Mesenchymal stem cell (in vitro differentiated cells and primary cell): ENCODE measurements at regions not wholly inside any gene's neighbourhood (a gene's known extent, or its start where the extent isn't known, plus 50 kb on each side); places are given as distances from the start of the nearest gene placed in this dataset.

Experiments used
- DNase-seq: peaks from one replicate; pipeline ENCODE4 v3.0.0-alpha.2; 2013
- H2AFZ ChIP-seq: one replicate; pipeline ENCODE4 v1.6.1; 2013; ENCODE audit warnings: low read depth, mild to moderate bottlenecking, control low read depth, inconsistent platforms, low read length, moderate library complexity
- H2AK5ac ChIP-seq: 2 replicates; pipeline ENCODE4 v1.6.1; 2013; ENCODE audit warnings: low read length, moderate library complexity, mild to moderate bottlenecking, inconsistent platforms; ENCODE audit not compliant: severe bottlenecking
- H2BK120ac ChIP-seq: one replicate; pipeline ENCODE4 v1.6.1; 2013; ENCODE audit warnings: low read depth, mild to moderate bottlenecking, inconsistent platforms, low read length, moderate library complexity
- H2BK12ac ChIP-seq, 2 experiments: one replicate each; pipeline ENCODE4 v1.6.1; 2013; ENCODE audit warnings: inconsistent platforms in 2 of 2, low read length in 2 of 2, mild to moderate bottlenecking in 2 of 2, moderate library complexity in 2 of 2, control low read depth in 1 of 2
- H2BK15ac ChIP-seq: one replicate; pipeline ENCODE4 v1.6.1; 2013; ENCODE audit warnings: mild to moderate bottlenecking, low read depth, inconsistent platforms; ENCODE audit not compliant: poor library complexity, severe bottlenecking
- H2BK5ac ChIP-seq: 2 replicates; pipeline ENCODE4 v1.6.1; 2013; ENCODE audit warnings: low read depth, mild to moderate bottlenecking, low read length, control low read depth, inconsistent platforms; ENCODE audit not compliant: poor library complexity, severe bottlenecking
- H3K14ac ChIP-seq, 2 experiments: one replicate each; pipeline ENCODE4 v1.6.1; 2013; ENCODE audit warnings: inconsistent platforms in 2 of 2, low read length in 2 of 2, control low read depth in 1 of 2, mild to moderate bottlenecking in 1 of 2, moderate library complexity in 1 of 2
- H3K18ac ChIP-seq, 2 experiments: one replicate each; pipeline ENCODE4 v1.6.1; 2013; ENCODE audit warnings: inconsistent platforms in 2 of 2, low read length in 2 of 2, control low read depth in 1 of 2, low read depth in 1 of 2, mild to moderate bottlenecking in 1 of 2
- H3K23ac ChIP-seq, 2 experiments: one replicate each; pipeline ENCODE4 v1.6.1; 2013; ENCODE audit warnings: inconsistent platforms in 2 of 2, low read length in 2 of 2, mild to moderate bottlenecking in 2 of 2, moderate library complexity in 2 of 2, control low read depth in 1 of 2
- H3K27ac ChIP-seq: 2 replicates; pipeline ENCODE4 v1.5.1; 2013; ENCODE audit warnings: mild to moderate bottlenecking, moderate library complexity, low read length, control low read depth, inconsistent platforms; ENCODE audit not compliant: poor library complexity, severe bottlenecking
- H3K27me3 ChIP-seq, 2 experiments: 2 replicates each; pipeline versions ENCODE4 v1.6.1 to v1.7.0; 2013; ENCODE audit warnings: low read length in 2 of 2, mild to moderate bottlenecking in 2 of 2, moderate library complexity in 2 of 2, control low read depth in 1 of 2, inconsistent platforms in 1 of 2; ENCODE audit not compliant: control insufficient read depth in 1 of 2, insufficient read depth in 1 of 2
- H3K36me3 ChIP-seq, 2 experiments: 2 replicates each; pipeline versions ENCODE4 v1.6.1 to v1.7.0; 2013; ENCODE audit warnings: low read length in 2 of 2, control low read depth in 1 of 2, inconsistent platforms in 1 of 2, low read depth in 1 of 2, mild to moderate bottlenecking in 1 of 2; ENCODE audit not compliant: insufficient read depth in 2 of 2, control insufficient read depth in 1 of 2
- H3K4ac ChIP-seq, 2 experiments: one replicate each; pipeline ENCODE4 v1.6.1; 2013; ENCODE audit warnings: inconsistent platforms in 2 of 2, low read length in 2 of 2, mild to moderate bottlenecking in 2 of 2, moderate library complexity in 2 of 2, control low read depth in 1 of 2, low read depth in 1 of 2
- H3K4me1 ChIP-seq: 2 replicates; pipeline ENCODE4 v1.6.1; 2013; ENCODE audit warnings: low read depth, low read length, control low read depth; ENCODE audit not compliant: control insufficient read depth, insufficient read depth
- H3K4me2 ChIP-seq: 2 replicates; pipeline ENCODE4 v1.6.1; 2013; ENCODE audit warnings: low read length, mild to moderate bottlenecking, inconsistent platforms; ENCODE audit not compliant: poor library complexity, severe bottlenecking
- H3K4me3 ChIP-seq, 2 experiments: 2 replicates each; pipeline versions ENCODE4 v1.5.1 to v1.7.0; 2013; ENCODE audit warnings: low read length in 2 of 2, mild to moderate bottlenecking in 2 of 2, control low read depth in 1 of 2, low read depth in 1 of 2; ENCODE audit not compliant: insufficient read depth in 1 of 2
- H3K79me1 ChIP-seq: replicated peaks from 2 replicates; pipeline ENCODE4 v1.6.1; 2013; ENCODE audit warnings: mild to moderate bottlenecking, control low read depth, low read length, inconsistent platforms; ENCODE audit not compliant: poor library complexity, severe bottlenecking
- H3K9ac ChIP-seq: 2 replicates; pipeline ENCODE4 v1.7.0; 2013; ENCODE audit warnings: mild to moderate bottlenecking, low read length, moderate library complexity
- H3K9me3 ChIP-seq: 2 replicates; pipeline ENCODE4 v1.7.0; 2013; ENCODE audit warnings: mild to moderate bottlenecking, low read length; ENCODE audit not compliant: control insufficient read depth
- H4K8ac ChIP-seq: one replicate; pipeline ENCODE4 v1.6.1; 2013; ENCODE audit warnings: inconsistent platforms, mild to moderate bottlenecking, low read length, moderate library complexity
- H4K91ac ChIP-seq: one replicate; pipeline ENCODE4 v1.6.1; 2013; ENCODE audit warnings: mild to moderate bottlenecking, low read length, inconsistent platforms
- WGBS: methylation state at CpG from one replicate; pipeline ENCODE4 v1.1.7; 2013; ENCODE audit warnings: mixed read lengths; 5-methylcytosine and 5-hydroxymethylcytosine counted together

GRCh38 chr7:39810204-39810642, 139.8 kb upstream of the CDK13 start:
- Histone ChIP-seq H2AFZ (no peak overlapping the region), H3K27ac (no peak overlapping the region), H3K4ac (no peak overlapping the region), H3K9me3 (no peaks in the 10 kb centered on the region), H2AK5ac (no peak overlapping the region), H3K79me1 (no peaks in the 10 kb centered on the region), H3K9ac (no peak overlapping the region), H3K27me3 (peaks cover 13 to 16% of the 10 kb centered on the region in 2 experiments), H3K4me3 (no peak overlapping the region), H3K4me1 (no peaks in the 10 kb centered on the region), H4K8ac (no peak overlapping the region), H3K14ac (no peak overlapping the region), H3K36me3 (no peaks in the 10 kb centered on the region), H4K91ac (no peak overlapping the region), H2BK120ac (no peak overlapping the region), H3K4me2 (no peak overlapping the region), H2BK5ac (no peak overlapping the region), H3K23ac (no peak overlapping the region), H2BK12ac (no peak overlapping the region), H2BK15ac (no peak overlapping the region), H3K18ac (no peak overlapping the region)
- WGBS: 80% methylated on average over 5 of the region's 9 CpGs
- no peak for DNase-seq

GRCh38 chr7:39810710-39811109, 139.3 kb upstream of the CDK13 start:
- H3K79me1 ChIP-seq: no peaks in the 10 kb centered on the region
- no peak overlapping the region for H3K4ac ChIP-seq
- H3K18ac ChIP-seq: no peak overlapping the region
- no peaks in the 10 kb centered on the region for H3K36me3 ChIP-seq
- 80% methylated on average over 4 of the region's 4 CpGs for WGBS
- H2BK5ac ChIP-seq: no peak overlapping the region
- DNase-seq: no peak
- no peak overlapping the region for H3K9ac ChIP-seq
- H2BK15ac ChIP-seq: no peak overlapping the region
- H2BK120ac ChIP-seq: no peak overlapping the region
- peaks cover 16 to 21% of the 10 kb centered on the region in 2 experiments for H3K27me3 ChIP-seq
- no peak overlapping the region for H3K4me2 ChIP-seq
- no peak overlapping the region for H2AK5ac ChIP-seq
- no peak overlapping the region for H3K27ac ChIP-seq
- H3K4me1 ChIP-seq: no peaks in the 10 kb centered on the region
- no peak overlapping the region for H2BK12ac ChIP-seq
- no peak overlapping the region for H4K8ac ChIP-seq
- H3K14ac ChIP-seq: no peak overlapping the region
- H4K91ac ChIP-seq: no peak overlapping the region
- no peak overlapping the region for H3K23ac ChIP-seq
- no peaks in the 10 kb centered on the region for H3K9me3 ChIP-seq
- no peak overlapping the region for H2AFZ ChIP-seq
- H3K4me3 ChIP-seq: no peak overlapping the region

- 64% methylated on average over 1 of the region's 1 CpG for WGBS
- DNase-seq: peak; percentile 76
Observed at GRCh38 chr7:39811161-39811614, 138.9 kb upstream of the CDK13 start.

GRCh38 chr7:39816462-39817060, 133.5 kb upstream of the CDK13 start:
- Histone ChIP-seq H3K4me1 (no peaks in the 10 kb centered on the region), H4K8ac (no peak overlapping the region), H3K36me3 (no peaks in the 10 kb centered on the region), H2BK5ac (no peak overlapping the region), H2BK12ac (no peak overlapping the region), H2BK120ac (no peak overlapping the region), H3K23ac (no peak overlapping the region), H2BK15ac (no peak overlapping the region), H3K4ac (no peak overlapping the region), H2AFZ (no peak overlapping the region), H4K91ac (no peak overlapping the region), H2AK5ac (no peak overlapping the region), H3K27ac (no peak overlapping the region), H3K18ac (no peak overlapping the region), H3K9me3 (no peaks in the 10 kb centered on the region), H3K14ac (no peak overlapping the region), H3K4me2 (no peak overlapping the region), H3K4me3 (no peak overlapping the region), H3K79me1 (no peaks in the 10 kb centered on the region), H3K27me3 (peaks cover 16 to 30% of the 10 kb centered on the region in 2 experiments), H3K9ac (no peak overlapping the region)
- DNase-seq: no peak
- 86% methylated on average over 5 of the region's 7 CpGs for WGBS

More at GRCh38 chr7:39811161-39811614, 138.9 kb upstream of the CDK13 start:
- Histone ChIP-seq H3K23ac (no peak overlapping the region), H2AK5ac (no peak overlapping the region), H3K18ac (no peak overlapping the region), H2BK15ac (no peak overlapping the region), H2BK120ac (no peak overlapping the region), H3K14ac (no peak overlapping the region), H2BK5ac (no peak overlapping the region), H2BK12ac (no peak overlapping the region), H3K27me3 (peaks cover 16 to 26% of the 10 kb centered on the region in 2 experiments), H3K9ac (no peak overlapping the region), H3K4me3 (no peak overlapping the region), H3K79me1 (no peaks in the 10 kb centered on the region), H3K36me3 (no peaks in the 10 kb centered on the region), H3K4ac (no peak overlapping the region), H3K4me1 (no peaks in the 10 kb centered on the region), H2AFZ (no peak overlapping the region), H3K27ac (no peak overlapping the region), H4K8ac (no peak overlapping the region), H3K4me2 (no peak overlapping the region), H4K91ac (no peak overlapping the region), H3K9me3 (no peaks in the 10 kb centered on the region)
